DMS153 treated with DMSO at 0.1 percent for 48 hours (cell line): ENCODE measurements at regions not wholly inside any gene's neighbourhood (a gene's known extent, or its start where the extent isn't known, plus 50 kb on each side); places are given as distances from the start of the nearest gene placed in this dataset.
"Not testable (repeated sequence)": the region's sequence is repeated elsewhere in the genome, so short reads cannot be mapped to it uniquely, and the experiment has no call there.

Source experiments
- DNase-seq: peaks from one replicate; lab custom pipeline; 2025; ENCODE audit not compliant: unreplicated experiment; lab: John Stamatoyannopoulos, UW

- no peak for DNase-seq
Observed at GRCh38 chr3:74978684-74979083, 364.2 kb upstream of the CNTN3 start.

- DNase-seq, result not testable (repeated sequence)
Observed at GRCh38 chr3:74985028-74985904, 370.8 kb upstream of the CNTN3 start.

GRCh38 chr3:74988095-74988494 lies 373.6 kb upstream of the CNTN3 start:
- DNase-seq, result no peak

- no peak for DNase-seq
Observed at GRCh38 chr3:74992898-74993297, 378.4 kb upstream of the CNTN3 start.

- DNase-seq, result peak; percentile 0
Observed at GRCh38 chr3:75001330-75001729, 386.9 kb upstream of the CNTN3 start.

- no peak for DNase-seq
Observed at GRCh38 chr3:75012791-75013331, 398.4 kb upstream of the CNTN3 start.

GRCh38 chr3:75014008-75014407 lies 399.5 kb upstream of the CNTN3 start:
- DNase-seq, result no peak

GRCh38 chr3:75015280-75015679 lies 400.8 kb upstream of the CNTN3 start:
- DNase-seq, result no peak

- DNase-seq, result no peak
Observed at GRCh38 chr3:75035146-75035545, 420.7 kb upstream of the CNTN3 start.

- DNase-seq, result no peak
Observed at GRCh38 chr3:75042941-75043340, 428.5 kb upstream of the CNTN3 start.

GRCh38 chr3:75048650-75049049 lies 434.2 kb upstream of the CNTN3 start:
- DNase-seq, result no peak

- DNase-seq, result no peak
Observed at GRCh38 chr3:75049533-75049932, 435.1 kb upstream of the CNTN3 start.

- DNase-seq, result no peak
Observed at GRCh38 chr3:75059120-75059519, 444.7 kb upstream of the CNTN3 start.

- no peak for DNase-seq
Observed at GRCh38 chr3:75061806-75062205, 447.3 kb upstream of the CNTN3 start.

- no peak for DNase-seq
Observed at GRCh38 chr3:75075158-75075557, 460.7 kb upstream of the CNTN3 start.

- DNase-seq, result no peak
Observed at GRCh38 chr3:75076481-75076880, 462.0 kb upstream of the CNTN3 start.

GRCh38 chr3:75078290-75078689 lies 463.8 kb upstream of the CNTN3 start:
- no peak for DNase-seq

- no peak for DNase-seq
Observed at GRCh38 chr3:75082845-75083244, 468.4 kb upstream of the CNTN3 start.

GRCh38 chr3:75089841-75090240 lies 475.4 kb upstream of the CNTN3 start:
- DNase-seq, result no peak

- no peak for DNase-seq
Observed at GRCh38 chr3:75101329-75102147, 487.1 kb upstream of the CNTN3 start.

- no peak for DNase-seq
Observed at GRCh38 chr3:75110741-75111140, 496.3 kb upstream of the CNTN3 start.

- no peak for DNase-seq
Observed at GRCh38 chr3:75115695-75116094, 501.2 kb upstream of the CNTN3 start.
